ENCODE measurements at regions not wholly inside any gene's neighbourhood (a gene's known extent, or its start where the extent isn't known, plus 50 kb on each side); places are given as distances from the start of the nearest gene placed in this dataset.

DNA sequence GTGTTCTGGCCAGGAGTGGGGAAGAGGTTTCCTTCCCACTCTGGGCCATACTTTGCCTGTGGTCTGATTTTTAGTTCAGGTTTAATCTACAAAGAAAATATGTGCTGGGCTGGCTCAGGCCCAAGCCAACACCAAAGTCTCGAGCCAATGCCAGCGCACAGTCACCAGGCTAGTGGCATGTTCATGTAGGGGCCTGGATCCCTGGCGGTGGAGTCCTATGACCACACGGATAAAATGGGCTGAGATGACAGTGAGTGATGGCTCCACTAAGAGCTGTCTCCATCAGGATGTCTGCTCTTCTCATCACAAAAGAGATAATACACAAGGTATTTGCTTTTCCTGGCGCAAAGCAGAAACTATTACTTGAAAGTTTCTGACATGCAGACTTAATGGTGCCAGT lies 92.9 kb upstream of the PTPN3 start:
- WGBS = 57% methylated on average over 5 of the region's 5 CpGs
- H3K27me3 ChIP-seq (ENCODE audit: control insufficient read depth in 2 of 2, insufficient read depth in 1 of 2, low read length in 1 of 2) = no peaks in the 10 kb centered on the region
- H3K4me1 ChIP-seq (ENCODE audit: control insufficient read depth in 2 of 2, insufficient read depth in 2 of 2, low read length in 2 of 2) = no peaks in the 10 kb centered on the region
- no peaks in the 10 kb centered on the region for H3K36me3 ChIP-seq (ENCODE audit: control insufficient read depth in 2 of 2, insufficient read depth in 2 of 2, low read length in 1 of 2)
- DNase-seq (ENCODE audit: low read depth in 6 of 9, low spot score in 9 of 9) = no peak
- no peak overlapping the region for H3K4me3 ChIP-seq (ENCODE audit: low read length in 2 of 2)
- no peak overlapping the region for H3K27ac ChIP-seq (ENCODE audit: low read depth in 1 of 2, low read length in 1 of 2)
- H3K9me3 ChIP-seq (ENCODE audit: control insufficient read depth in 2 of 2, insufficient read depth in 1 of 2, low read length in 1 of 2) = no peaks in the 10 kb centered on the region

DNA sequence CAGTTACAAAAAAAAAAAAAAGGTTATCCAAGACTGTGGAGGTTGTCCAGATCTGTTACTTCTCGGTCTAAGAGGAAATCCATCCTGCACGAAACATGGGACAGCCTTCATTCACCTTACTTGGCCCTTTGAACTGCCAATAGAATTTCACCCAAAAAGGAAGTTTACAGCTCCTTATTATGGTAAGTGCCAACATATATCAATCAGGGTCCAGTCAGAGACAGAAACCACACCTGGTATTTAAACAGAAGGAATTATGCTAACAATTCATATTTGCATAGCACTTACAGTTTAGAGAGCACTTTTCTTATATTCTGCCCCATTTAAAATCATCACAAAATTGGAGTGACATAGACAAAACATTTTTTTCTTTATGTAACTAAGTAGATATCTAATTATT lies 93.6 kb upstream of the PTPN3 start:
- H3K27ac ChIP-seq (ENCODE audit: low read depth in 1 of 2, low read length in 1 of 2) = no peak overlapping the region
- H3K9me3 ChIP-seq (ENCODE audit: control insufficient read depth in 2 of 2, insufficient read depth in 1 of 2, low read length in 1 of 2) = no peaks in the 10 kb centered on the region
- no peaks in the 10 kb centered on the region for H3K27me3 ChIP-seq (ENCODE audit: control insufficient read depth in 2 of 2, insufficient read depth in 1 of 2, low read length in 1 of 2)
- H3K4me3 ChIP-seq (ENCODE audit: low read length in 2 of 2) = no peak overlapping the region
- no peaks in the 10 kb centered on the region for H3K4me1 ChIP-seq (ENCODE audit: control insufficient read depth in 2 of 2, insufficient read depth in 2 of 2, low read length in 2 of 2)
- 76% methylated on average over 2 of the region's 2 CpGs for WGBS
- no peaks in the 10 kb centered on the region for H3K36me3 ChIP-seq (ENCODE audit: control insufficient read depth in 2 of 2, insufficient read depth in 2 of 2, low read length in 1 of 2)
- no peak for DNase-seq (ENCODE audit: low read depth in 6 of 9, low spot score in 9 of 9)

DNA sequence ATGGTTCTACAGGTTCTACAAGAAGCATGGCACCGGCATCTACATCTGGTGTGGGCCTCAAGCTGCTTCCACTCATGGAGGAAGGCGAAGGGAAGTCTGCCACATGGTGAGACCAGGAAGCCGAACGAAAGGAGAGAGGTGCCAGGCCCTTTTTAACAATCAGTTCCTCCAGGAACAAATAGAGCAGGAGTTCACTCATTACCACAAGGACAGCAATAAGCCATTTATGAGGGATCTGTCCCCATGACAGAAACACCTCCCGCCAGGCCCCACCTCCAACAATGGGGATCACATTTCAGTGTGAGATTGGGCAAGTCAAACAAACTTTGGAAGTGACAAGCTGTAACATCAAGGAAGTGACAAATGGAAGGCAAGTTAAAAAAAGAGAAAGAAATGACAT lies 95.5 kb upstream of the PTPN3 start:
- WGBS = 96% methylated on average over 5 of the region's 5 CpGs
- Histone ChIP-seq H3K9me3 (ENCODE audit: control insufficient read depth in 2 of 2, insufficient read depth in 1 of 2, low read length in 1 of 2) (no peaks in the 10 kb centered on the region), H3K4me1 (ENCODE audit: control insufficient read depth in 2 of 2, insufficient read depth in 2 of 2, low read length in 2 of 2) (no peaks in the 10 kb centered on the region), H3K36me3 (ENCODE audit: control insufficient read depth in 2 of 2, insufficient read depth in 2 of 2, low read length in 1 of 2) (no peaks in the 10 kb centered on the region), H3K4me3 (ENCODE audit: low read length in 2 of 2) (no peak overlapping the region), H3K27ac (ENCODE audit: low read depth in 1 of 2, low read length in 1 of 2) (no peak overlapping the region), H3K27me3 (ENCODE audit: control insufficient read depth in 2 of 2, insufficient read depth in 1 of 2, low read length in 1 of 2) (no peaks in the 10 kb centered on the region)
- DNase-seq (ENCODE audit: low read depth in 6 of 9, low spot score in 9 of 9) = no peak

DNA sequence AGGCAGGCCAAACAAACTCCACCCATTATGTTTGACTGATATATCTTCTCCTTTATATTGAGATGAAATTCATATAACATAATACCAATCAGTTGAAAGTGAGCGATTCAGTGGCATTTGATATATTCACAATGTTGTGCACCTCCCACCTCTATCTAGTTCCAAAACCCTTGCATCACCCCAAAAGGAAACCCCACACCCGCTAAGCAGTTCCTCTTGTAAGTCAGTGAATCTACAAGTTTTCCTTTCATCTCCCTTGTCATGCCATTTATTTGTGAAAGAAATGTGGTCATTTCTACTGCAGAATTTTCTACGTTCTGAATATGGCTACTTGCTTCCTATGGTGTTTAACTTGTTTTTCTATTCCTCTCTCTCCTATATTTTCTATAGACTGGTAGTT lies 99.4 kb upstream of the PTPN3 start:
- no peaks in the 10 kb centered on the region for H3K36me3 ChIP-seq (ENCODE audit: control insufficient read depth in 2 of 2, insufficient read depth in 2 of 2, low read length in 1 of 2)
- H3K4me3 ChIP-seq (ENCODE audit: low read length in 2 of 2) = no peak overlapping the region
- no peak overlapping the region for H3K27ac ChIP-seq (ENCODE audit: low read depth in 1 of 2, low read length in 1 of 2)
- H3K4me1 ChIP-seq (ENCODE audit: control insufficient read depth in 2 of 2, insufficient read depth in 2 of 2, low read length in 2 of 2) = no peaks in the 10 kb centered on the region
- 23% methylated on average over 3 of the region's 3 CpGs for WGBS
- no peak for DNase-seq (ENCODE audit: low read depth in 6 of 9, low spot score in 9 of 9)
- no peaks in the 10 kb centered on the region for H3K27me3 ChIP-seq (ENCODE audit: control insufficient read depth in 2 of 2, insufficient read depth in 1 of 2, low read length in 1 of 2)
- no peaks in the 10 kb centered on the region for H3K9me3 ChIP-seq (ENCODE audit: control insufficient read depth in 2 of 2, insufficient read depth in 1 of 2, low read length in 1 of 2)

DNA sequence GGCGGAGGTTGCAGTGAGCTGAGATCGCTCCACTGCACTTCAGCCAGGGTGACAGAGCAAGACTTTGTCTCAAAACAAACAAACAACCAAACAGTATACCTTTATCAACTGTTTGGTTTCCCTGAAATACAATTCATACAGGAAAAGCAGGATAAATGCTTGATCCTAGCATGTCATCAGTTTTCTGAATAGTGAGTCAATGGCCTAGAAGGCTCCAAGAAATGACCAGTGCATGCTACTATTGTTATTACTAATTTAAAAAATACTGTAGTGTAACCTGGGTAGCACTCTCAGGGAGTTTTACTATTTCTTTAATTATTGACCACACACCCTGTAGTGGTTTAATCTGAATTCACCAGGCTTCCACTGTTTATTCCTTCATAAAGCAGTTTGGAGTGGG lies 101.0 kb upstream of the PTPN3 start:
- Histone ChIP-seq H3K4me1 (ENCODE audit: control insufficient read depth in 2 of 2, insufficient read depth in 2 of 2, low read length in 2 of 2) (no peaks in the 10 kb centered on the region), H3K27me3 (ENCODE audit: control insufficient read depth in 2 of 2, insufficient read depth in 1 of 2, low read length in 1 of 2) (no peaks in the 10 kb centered on the region), H3K27ac (ENCODE audit: low read depth in 1 of 2, low read length in 1 of 2) (no peak overlapping the region), H3K9me3 (ENCODE audit: control insufficient read depth in 2 of 2, insufficient read depth in 1 of 2, low read length in 1 of 2) (no peaks in the 10 kb centered on the region), H3K4me3 (ENCODE audit: low read length in 2 of 2) (no peak overlapping the region), H3K36me3 (ENCODE audit: control insufficient read depth in 2 of 2, insufficient read depth in 2 of 2, low read length in 1 of 2) (no peaks in the 10 kb centered on the region)
- DNase-seq (ENCODE audit: low read depth in 6 of 9, low spot score in 9 of 9) = no peak
- WGBS = 99% methylated on average over 2 of the region's 2 CpGs

DNA sequence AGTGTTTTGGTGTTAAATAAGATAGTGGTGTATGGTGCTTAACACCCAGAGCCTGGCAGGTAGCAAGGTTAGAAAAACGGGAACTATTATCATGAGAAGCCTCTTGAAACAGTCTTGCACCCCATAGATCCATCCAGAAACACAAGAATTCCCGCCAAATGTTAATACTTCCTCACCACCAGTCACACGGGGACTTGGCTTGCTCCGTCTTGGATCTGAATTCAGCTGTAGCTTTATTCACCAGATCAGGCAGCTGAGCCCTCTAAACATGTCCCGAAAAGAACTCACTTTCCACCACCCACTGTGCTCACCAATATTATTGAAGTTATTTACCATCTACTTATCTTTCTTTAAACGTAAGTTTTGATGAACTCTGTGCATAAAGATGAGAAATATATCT lies 101.6 kb upstream of the PTPN3 start:
- no peak overlapping the region for H3K27ac ChIP-seq (ENCODE audit: low read depth in 1 of 2, low read length in 1 of 2)
- WGBS = 89% methylated on average over 6 of the region's 6 CpGs
- no peaks in the 10 kb centered on the region for H3K36me3 ChIP-seq (ENCODE audit: control insufficient read depth in 2 of 2, insufficient read depth in 2 of 2, low read length in 1 of 2)
- H3K4me1 ChIP-seq (ENCODE audit: control insufficient read depth in 2 of 2, insufficient read depth in 2 of 2, low read length in 2 of 2) = no peaks in the 10 kb centered on the region
- H3K9me3 ChIP-seq (ENCODE audit: control insufficient read depth in 2 of 2, insufficient read depth in 1 of 2, low read length in 1 of 2) = no peaks in the 10 kb centered on the region
- no peaks in the 10 kb centered on the region for H3K27me3 ChIP-seq (ENCODE audit: control insufficient read depth in 2 of 2, insufficient read depth in 1 of 2, low read length in 1 of 2)
- no peak for DNase-seq (ENCODE audit: low read depth in 6 of 9, low spot score in 9 of 9)
- no peak overlapping the region for H3K4me3 ChIP-seq (ENCODE audit: low read length in 2 of 2)

DNA sequence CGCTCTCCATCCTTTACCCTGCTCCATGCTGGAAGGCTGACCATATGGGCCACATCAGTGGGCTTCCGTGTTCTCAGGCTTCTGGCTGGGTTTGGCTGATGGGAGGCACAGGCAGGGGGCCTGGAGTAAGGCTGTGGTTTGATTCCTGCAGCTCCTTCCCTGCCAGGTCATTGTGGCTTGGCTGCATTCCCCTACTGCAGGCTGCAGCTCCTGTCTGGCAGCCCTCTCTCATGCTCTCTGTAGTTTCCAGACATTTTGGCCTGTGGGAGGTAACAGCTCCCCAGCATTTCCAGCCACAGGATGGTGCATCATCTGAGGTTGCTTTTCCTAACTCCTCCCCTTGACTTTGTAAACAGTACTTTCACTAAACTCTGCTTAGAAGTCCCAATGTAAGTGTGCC lies 102.0 kb upstream of the PTPN3 start:
- H3K4me1 ChIP-seq (ENCODE audit: control insufficient read depth in 2 of 2, insufficient read depth in 2 of 2, low read length in 2 of 2) = no peaks in the 10 kb centered on the region
- H3K4me3 ChIP-seq (ENCODE audit: low read length in 2 of 2) = no peak overlapping the region
- 29% methylated on average over 2 of the region's 2 CpGs for WGBS
- no peak for DNase-seq (ENCODE audit: low read depth in 6 of 9, low spot score in 9 of 9)
- H3K9me3 ChIP-seq (ENCODE audit: control insufficient read depth in 2 of 2, insufficient read depth in 1 of 2, low read length in 1 of 2) = no peaks in the 10 kb centered on the region
- H3K27me3 ChIP-seq (ENCODE audit: control insufficient read depth in 2 of 2, insufficient read depth in 1 of 2, low read length in 1 of 2) = no peaks in the 10 kb centered on the region
- H3K36me3 ChIP-seq (ENCODE audit: control insufficient read depth in 2 of 2, insufficient read depth in 2 of 2, low read length in 1 of 2) = no peaks in the 10 kb centered on the region
- no peak overlapping the region for H3K27ac ChIP-seq (ENCODE audit: low read depth in 1 of 2, low read length in 1 of 2)

DNA sequence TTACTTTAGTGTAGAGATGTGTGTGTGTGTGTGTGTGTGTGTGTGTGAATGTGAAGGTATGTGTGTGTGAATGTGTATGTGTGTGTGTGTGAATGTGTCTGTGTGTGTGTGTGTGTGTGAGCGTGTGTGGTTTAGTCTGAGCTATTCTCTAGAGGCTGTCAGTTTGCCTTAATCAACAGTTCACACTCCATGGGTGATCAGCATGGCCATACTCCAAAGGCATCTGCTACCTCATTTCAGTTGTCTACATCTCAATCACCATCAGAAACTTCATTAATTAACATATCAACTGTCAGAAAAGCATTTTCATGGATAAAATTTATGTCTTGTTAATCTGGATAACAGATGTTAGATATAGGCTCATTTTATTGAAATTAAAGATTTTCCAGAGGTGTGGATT lies 103.1 kb upstream of the PTPN3 start:
- DNase-seq (ENCODE audit: low read depth in 6 of 9, low spot score in 9 of 9) = no peak
- Histone ChIP-seq H3K27me3 (ENCODE audit: control insufficient read depth in 2 of 2, insufficient read depth in 1 of 2, low read length in 1 of 2) (no peaks in the 10 kb centered on the region), H3K36me3 (ENCODE audit: control insufficient read depth in 2 of 2, insufficient read depth in 2 of 2, low read length in 1 of 2) (no peaks in the 10 kb centered on the region), H3K27ac (ENCODE audit: low read depth in 1 of 2, low read length in 1 of 2) (no peak overlapping the region), H3K9me3 (ENCODE audit: control insufficient read depth in 2 of 2, insufficient read depth in 1 of 2, low read length in 1 of 2) (no peaks in the 10 kb centered on the region), H3K4me3 (ENCODE audit: low read length in 2 of 2) (no peak overlapping the region), H3K4me1 (ENCODE audit: control insufficient read depth in 2 of 2, insufficient read depth in 2 of 2, low read length in 2 of 2) (no peaks in the 10 kb centered on the region)
- WGBS = 98% methylated on average over 1 of the region's 1 CpG

DNA sequence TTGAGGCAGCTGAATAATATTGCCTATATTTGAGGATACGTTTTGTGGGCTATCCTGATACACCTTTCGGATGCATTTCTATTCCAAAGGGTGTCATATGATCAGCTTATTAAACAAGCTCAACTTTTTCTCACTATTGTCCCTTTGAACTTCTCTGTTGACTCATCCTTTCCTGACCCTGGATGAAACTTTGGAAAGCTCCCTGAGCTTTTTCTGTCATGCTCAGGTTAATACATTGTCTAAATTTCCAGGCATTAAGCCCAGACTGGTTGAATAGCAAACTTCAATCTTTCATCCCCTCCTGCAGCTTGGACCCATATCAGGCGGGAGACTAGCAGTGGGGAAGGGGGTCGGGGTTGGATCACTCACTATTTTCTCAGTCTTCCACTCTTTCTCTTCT lies 104.9 kb upstream of the PTPN3 start:
- WGBS = 77% methylated on average over 4 of the region's 4 CpGs
- no peaks in the 10 kb centered on the region for H3K36me3 ChIP-seq (ENCODE audit: control insufficient read depth in 2 of 2, insufficient read depth in 2 of 2, low read length in 1 of 2)
- no peaks in the 10 kb centered on the region for H3K27me3 ChIP-seq (ENCODE audit: control insufficient read depth in 2 of 2, insufficient read depth in 1 of 2, low read length in 1 of 2)

DNA sequence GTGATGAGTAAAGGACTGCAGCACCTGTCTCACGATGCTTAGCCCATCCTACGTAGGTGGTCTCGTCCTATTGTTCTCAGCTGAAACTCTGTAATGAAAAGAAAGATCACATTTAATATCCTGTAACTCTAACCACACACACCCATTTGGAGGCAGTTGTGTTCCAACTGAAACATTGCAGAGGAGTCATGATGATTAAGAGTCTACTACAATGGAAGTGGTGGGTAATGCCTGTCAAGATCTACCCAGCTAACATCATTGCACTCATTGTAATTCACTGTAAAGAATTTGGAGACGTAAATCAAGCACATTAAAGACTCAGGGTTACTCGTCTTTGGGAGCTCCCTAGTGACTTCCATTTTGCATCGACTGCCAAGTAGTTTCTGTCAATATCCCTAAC lies 106.0 kb upstream of the PTPN3 start:
- WGBS = 85% methylated on average over 6 of the region's 6 CpGs
- Histone ChIP-seq H3K4me1 (ENCODE audit: control insufficient read depth in 2 of 2, insufficient read depth in 2 of 2, low read length in 2 of 2) (no peaks in the 10 kb centered on the region), H3K4me3 (ENCODE audit: low read length in 2 of 2) (no peak overlapping the region), H3K27ac (ENCODE audit: low read depth in 1 of 2, low read length in 1 of 2) (no peak overlapping the region), H3K27me3 (ENCODE audit: control insufficient read depth in 2 of 2, insufficient read depth in 1 of 2, low read length in 1 of 2) (no peaks in the 10 kb centered on the region), H3K9me3 (ENCODE audit: control insufficient read depth in 2 of 2, insufficient read depth in 1 of 2, low read length in 1 of 2) (no peaks in the 10 kb centered on the region), H3K36me3 (ENCODE audit: control insufficient read depth in 2 of 2, insufficient read depth in 2 of 2, low read length in 1 of 2) (no peaks in the 10 kb centered on the region)
- no peak for DNase-seq (ENCODE audit: low read depth in 6 of 9, low spot score in 9 of 9)

More for the DNA sequence above, 104.9 kb upstream of the PTPN3 start:
- Histone ChIP-seq H3K4me1 (ENCODE audit: control insufficient read depth in 2 of 2, insufficient read depth in 2 of 2, low read length in 2 of 2) (no peaks in the 10 kb centered on the region), H3K9me3 (ENCODE audit: control insufficient read depth in 2 of 2, insufficient read depth in 1 of 2, low read length in 1 of 2) (no peaks in the 10 kb centered on the region), H3K27ac (ENCODE audit: low read depth in 1 of 2, low read length in 1 of 2) (no peak overlapping the region), H3K4me3 (ENCODE audit: low read length in 2 of 2) (no peak overlapping the region)
- DNase-seq (ENCODE audit: low read depth in 6 of 9, low spot score in 9 of 9) = no peak
